ENCODE measurements at regions not wholly inside any gene's neighbourhood (a gene's known extent, or its start where the extent isn't known, plus 50 kb on each side); places are given as distances from the start of the nearest gene placed in this dataset.

DNA sequence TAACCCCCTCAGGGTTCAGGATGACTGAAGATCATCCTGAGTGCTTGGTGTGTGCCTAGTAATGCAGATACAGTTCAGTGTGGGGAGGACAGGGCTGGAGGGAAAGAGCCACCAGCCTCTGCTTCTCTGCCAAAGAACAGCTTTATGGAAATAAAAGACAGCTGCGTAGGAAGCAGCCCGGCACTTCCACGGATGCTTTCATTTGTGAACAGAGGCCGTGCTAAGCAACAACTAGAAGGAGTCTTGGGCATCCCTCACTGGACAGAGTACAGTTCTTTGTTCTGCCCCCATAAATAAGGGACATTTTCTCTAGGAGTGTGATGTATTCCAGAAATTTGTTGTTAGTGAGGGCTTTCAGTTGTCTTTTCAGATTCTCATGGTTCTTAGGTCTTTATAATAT lies 194.8 kb upstream of the RGMA start:
- no peak for DNase-seq
- H3K27me3 ChIP-seq (ENCODE audit: insufficient read depth): no peaks in the 10 kb centered on the region
- no peaks in the 10 kb centered on the region for H3K79me2 ChIP-seq (ENCODE audit: insufficient read depth)
- H3K4me1 ChIP-seq (ENCODE audit: control insufficient read depth in 1 of 2, insufficient read depth in 2 of 2, low read depth in 1 of 2, low read length in 1 of 2): no peaks in the 10 kb centered on the region
- no peak overlapping the region for H3K9ac ChIP-seq
- no peaks in the 10 kb centered on the region for H3K9me3 ChIP-seq
- WGBS (ENCODE audit: low lambda C conversion rate): 40% methylated on average over 1 of the region's 4 CpGs
- TF ChIP-seq USF1 (IDR thresholded peaks at IDR 0.05; ENCODE audit: borderline replicate concordance, low read depth): no peak
- TF ChIP-seq TCF12 (IDR thresholded peaks at IDR 0.05): no peak
- no peak for TF ChIP-seq NFIC (IDR thresholded peaks at IDR 0.05; ENCODE audit: borderline replicate concordance)
- TF ChIP-seq, protein P1, sequence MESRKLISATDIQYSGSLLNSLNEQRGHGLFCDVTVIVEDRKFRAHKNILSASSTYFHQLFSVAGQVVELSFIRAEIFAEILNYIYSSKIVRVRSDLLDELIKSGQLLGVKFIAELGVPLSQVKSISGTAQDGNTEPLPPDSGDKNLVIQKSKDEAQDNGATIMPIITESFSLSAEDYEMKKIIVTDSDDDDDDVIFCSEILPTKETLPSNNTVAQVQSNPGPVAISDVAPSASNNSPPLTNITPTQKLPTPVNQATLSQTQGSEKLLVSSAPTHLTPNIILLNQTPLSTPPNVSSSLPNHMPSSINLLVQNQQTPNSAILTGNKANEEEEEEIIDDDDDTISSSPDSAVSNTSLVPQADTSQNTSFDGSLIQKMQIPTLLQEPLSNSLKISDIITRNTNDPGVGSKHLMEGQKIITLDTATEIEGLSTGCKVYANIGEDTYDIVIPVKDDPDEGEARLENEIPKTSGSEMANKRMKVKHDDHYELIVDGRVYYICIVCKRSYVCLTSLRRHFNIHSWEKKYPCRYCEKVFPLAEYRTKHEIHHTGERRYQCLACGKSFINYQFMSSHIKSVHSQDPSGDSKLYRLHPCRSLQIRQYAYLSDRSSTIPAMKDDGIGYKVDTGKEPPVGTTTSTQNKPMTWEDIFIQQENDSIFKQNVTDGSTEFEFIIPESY (IDR thresholded peaks at IDR 0.05; ENCODE audit: borderline replicate concordance, low read depth): no peak
- TF ChIP-seq NRF1 (IDR thresholded peaks at IDR 0.05; ENCODE audit: low read depth, low read length): no peak
- TF ChIP-seq, protein P2, sequence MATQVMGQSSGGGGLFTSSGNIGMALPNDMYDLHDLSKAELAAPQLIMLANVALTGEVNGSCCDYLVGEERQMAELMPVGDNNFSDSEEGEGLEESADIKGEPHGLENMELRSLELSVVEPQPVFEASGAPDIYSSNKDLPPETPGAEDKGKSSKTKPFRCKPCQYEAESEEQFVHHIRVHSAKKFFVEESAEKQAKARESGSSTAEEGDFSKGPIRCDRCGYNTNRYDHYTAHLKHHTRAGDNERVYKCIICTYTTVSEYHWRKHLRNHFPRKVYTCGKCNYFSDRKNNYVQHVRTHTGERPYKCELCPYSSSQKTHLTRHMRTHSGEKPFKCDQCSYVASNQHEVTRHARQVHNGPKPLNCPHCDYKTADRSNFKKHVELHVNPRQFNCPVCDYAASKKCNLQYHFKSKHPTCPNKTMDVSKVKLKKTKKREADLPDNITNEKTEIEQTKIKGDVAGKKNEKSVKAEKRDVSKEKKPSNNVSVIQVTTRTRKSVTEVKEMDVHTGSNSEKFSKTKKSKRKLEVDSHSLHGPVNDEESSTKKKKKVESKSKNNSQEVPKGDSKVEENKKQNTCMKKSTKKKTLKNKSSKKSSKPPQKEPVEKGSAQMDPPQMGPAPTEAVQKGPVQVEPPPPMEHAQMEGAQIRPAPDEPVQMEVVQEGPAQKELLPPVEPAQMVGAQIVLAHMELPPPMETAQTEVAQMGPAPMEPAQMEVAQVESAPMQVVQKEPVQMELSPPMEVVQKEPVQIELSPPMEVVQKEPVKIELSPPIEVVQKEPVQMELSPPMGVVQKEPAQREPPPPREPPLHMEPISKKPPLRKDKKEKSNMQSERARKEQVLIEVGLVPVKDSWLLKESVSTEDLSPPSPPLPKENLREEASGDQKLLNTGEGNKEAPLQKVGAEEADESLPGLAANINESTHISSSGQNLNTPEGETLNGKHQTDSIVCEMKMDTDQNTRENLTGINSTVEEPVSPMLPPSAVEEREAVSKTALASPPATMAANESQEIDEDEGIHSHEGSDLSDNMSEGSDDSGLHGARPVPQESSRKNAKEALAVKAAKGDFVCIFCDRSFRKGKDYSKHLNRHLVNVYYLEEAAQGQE (IDR thresholded peaks at IDR 0.05; ENCODE audit: low read depth, low read length): no peak
- no peak for TF ChIP-seq USF2 (IDR thresholded peaks at IDR 0.05; ENCODE audit: borderline replicate concordance, low read depth, low read length)
- TF ChIP-seq RFX5 (IDR thresholded peaks at IDR 0.05; ENCODE audit: low read length): no peak
- TF ChIP-seq MXI1 (IDR thresholded peaks at IDR 0.05; ENCODE audit: low read depth, low read length): no peak
- TF ChIP-seq MAX (IDR thresholded peaks at IDR 0.05; ENCODE audit: low read depth): no peak
- TF ChIP-seq SIN3A (IDR thresholded peaks at IDR 0.05; ENCODE audit: borderline replicate concordance, low read depth, low read length): no peak
- no peak for TF ChIP-seq FOSL2 (IDR thresholded peaks at IDR 0.05; ENCODE audit: borderline replicate concordance, low read depth)
- TF ChIP-seq, protein P3, sequence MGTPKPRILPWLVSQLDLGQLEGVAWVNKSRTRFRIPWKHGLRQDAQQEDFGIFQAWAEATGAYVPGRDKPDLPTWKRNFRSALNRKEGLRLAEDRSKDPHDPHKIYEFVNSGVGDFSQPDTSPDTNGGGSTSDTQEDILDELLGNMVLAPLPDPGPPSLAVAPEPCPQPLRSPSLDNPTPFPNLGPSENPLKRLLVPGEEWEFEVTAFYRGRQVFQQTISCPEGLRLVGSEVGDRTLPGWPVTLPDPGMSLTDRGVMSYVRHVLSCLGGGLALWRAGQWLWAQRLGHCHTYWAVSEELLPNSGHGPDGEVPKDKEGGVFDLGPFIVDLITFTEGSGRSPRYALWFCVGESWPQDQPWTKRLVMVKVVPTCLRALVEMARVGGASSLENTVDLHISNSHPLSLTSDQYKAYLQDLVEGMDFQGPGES (IDR thresholded peaks at IDR 0.05; ENCODE audit: low read depth, low read length): no peak
- TF ChIP-seq RAD21 (IDR thresholded peaks at IDR 0.05; ENCODE audit: low read length): no peak
- POLR2A ChIA-PET: no interaction called here
- no peak overlapping the region for H3K4me3 ChIP-seq (ENCODE audit: low read depth in 2 of 2, low read length in 1 of 2)
- no peaks in the 10 kb centered on the region for H3K9me2 ChIP-seq
- no peak overlapping the region for H3K4me2 ChIP-seq
- H3F3A ChIP-seq (replicated peaks; ENCODE audit: insufficient read depth): no peaks in the 10 kb centered on the region
- no peak overlapping the region for H2AFZ ChIP-seq (ENCODE audit: low read depth)
- no peak overlapping the region for H3K27ac ChIP-seq (ENCODE audit: low read depth in 2 of 2, low read length in 1 of 2)
- H4K20me1 ChIP-seq (ENCODE audit: insufficient read depth): no peaks in the 10 kb centered on the region
- CTCF ChIA-PET: interaction anchor here (1.2 kb wide), 1 partner anchor 13 kb away, joined by 3 read pairs; no protein-coding TSS in a partner anchor
- no peaks in the 10 kb centered on the region for H3K36me3 ChIP-seq (replicated peaks in 1 of 2; ENCODE audit: control insufficient read depth in 1 of 2, insufficient read depth in 2 of 2, low read length in 1 of 2)

All from SK-N-SH (cell line).